Central memory CD4-positive, alpha-beta T cell (primary cell): ENCODE measurements at regions not wholly inside any gene's neighbourhood (a gene's known extent, or its start where the extent isn't known, plus 50 kb on each side); places are given as distances from the start of the nearest gene placed in this dataset.

Experiments
- DNase-seq: peaks from one replicate; pipeline ENCODE4 v3.0.0; 2022

DNA sequence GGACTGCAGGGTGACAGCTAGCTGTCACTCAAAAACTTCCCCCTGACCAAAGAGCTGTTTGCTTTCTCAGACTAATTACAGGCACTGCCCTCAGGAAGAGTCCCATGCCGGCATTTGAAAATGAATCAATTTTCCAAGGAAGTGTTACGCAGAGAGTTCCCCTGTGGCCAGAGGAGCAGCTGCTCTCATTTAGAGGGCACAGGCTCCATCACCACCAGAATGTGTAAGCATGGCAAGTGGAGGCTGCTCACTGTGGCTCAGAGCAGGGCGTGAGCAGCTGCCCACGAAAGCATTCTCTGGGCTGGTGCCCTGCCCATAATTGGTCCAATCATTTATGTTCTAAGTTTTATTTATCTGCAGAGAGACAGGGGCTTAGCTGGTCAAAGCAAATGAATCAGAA, 202.2 kb downstream of the RAMP3 start:
- DNase-seq, result no peak

DNA sequence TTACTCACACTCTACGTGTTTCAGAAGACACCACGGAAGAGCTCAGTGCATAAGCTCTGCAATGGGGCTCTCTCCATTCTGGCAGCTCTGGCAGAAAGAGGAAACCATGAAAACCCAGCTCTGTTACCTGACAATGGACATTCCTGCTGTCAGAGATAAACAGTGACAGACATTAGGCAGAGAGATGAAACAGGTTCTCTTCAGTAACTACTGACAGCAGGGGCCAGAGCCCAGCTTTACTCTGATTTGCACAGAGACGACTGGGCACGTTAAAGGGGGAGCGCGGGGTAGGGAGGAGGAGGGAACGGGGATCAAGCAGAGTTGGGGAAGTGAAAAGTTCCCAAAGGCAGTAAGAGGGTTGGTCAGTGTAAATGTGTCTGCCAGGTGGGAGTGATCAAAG, 206.1 kb downstream of the RAMP3 start:
- DNase-seq, result no peak

DNA sequence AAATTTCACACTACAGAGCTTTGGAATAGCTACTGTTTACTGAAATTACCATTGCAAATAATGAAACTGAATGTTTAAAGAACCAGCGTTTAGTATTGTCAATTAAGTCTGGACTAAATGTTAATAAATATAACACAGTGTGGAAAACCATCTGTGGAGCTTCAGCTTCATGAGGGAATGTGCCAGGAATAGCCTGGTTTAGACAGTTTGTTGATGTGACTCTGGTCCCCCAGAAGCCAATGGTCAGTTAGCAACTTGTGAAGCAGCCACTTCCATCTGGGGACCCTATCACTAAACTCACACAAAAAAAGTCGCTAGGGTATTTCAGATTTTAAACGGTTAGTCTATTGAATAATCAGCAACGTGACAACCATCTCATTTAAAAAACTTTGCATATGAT, 207.8 kb downstream of the RAMP3 start:
- DNase-seq, result no peak

DNA sequence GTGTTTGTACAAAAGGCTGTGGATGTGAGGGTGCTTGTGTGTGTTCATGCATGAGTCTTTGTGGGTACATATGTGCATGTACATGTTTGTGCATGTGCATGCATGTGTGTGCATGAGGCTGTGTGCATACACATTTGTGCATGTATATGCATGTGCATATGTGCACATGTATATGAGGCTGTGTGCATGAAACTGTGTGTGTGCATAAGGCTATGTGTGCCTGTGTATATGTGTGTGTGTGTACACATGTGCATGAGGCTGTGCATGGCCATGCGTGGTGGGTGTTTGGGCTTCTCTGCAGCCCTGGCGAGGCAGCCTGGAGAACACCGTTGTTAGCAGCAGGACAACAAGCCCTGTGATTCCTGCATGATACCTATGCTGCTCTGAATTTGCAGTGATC, 207.7 kb upstream of the ADCY1 start:
- DNase-seq, result no peak

DNA sequence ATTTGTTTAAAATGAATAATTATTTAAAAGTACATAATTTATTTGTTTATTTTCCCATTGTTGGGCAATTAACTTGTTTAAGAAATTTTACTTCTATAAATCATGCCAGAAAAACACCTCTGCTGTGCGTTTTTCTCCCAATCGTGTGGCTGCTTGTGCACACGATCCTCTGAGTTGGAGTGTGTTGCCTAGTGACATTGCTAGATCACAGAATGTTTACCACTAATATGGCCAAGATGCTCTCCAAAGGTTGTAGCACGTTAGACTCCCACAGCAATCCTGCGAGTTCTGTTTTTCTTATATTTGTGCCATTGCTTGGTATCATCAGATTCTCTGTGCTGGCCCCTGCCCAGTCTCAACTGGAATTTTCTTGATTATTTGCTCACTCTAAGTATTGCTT, 207.1 kb upstream of the ADCY1 start:
- no peak for DNase-seq

DNA sequence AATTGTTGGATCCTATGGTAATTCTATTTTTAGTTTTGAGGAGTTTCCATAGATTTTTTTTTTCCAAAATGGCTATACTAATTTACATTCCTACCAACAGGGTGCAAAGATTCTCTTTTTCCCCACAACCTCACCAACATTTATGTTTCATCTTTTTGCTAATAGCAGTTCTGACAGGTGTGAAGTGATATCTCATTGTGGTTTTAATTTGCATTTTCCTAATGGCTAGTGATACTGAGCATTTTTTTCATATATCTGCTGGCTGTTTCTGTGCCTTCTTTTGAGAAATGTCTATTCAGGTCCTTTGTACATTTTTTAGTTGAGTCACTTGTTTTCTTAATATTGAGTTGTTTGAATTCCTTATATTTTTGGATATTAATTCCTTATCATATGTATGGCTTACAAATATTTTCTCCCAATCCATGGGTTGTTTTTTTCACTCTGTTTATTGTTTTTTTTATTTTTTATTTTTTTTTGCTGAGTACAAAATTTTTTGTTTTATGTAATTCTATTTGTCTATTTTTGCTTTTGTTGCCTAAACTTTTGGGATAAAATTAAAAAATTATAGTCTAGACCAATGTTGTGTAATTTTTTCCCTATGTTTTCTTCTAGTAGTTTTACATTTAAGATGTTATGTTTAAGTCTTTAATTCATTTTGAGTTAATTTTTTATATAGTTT, 205.9 kb upstream of the ADCY1 start:
- no peak for DNase-seq

DNA sequence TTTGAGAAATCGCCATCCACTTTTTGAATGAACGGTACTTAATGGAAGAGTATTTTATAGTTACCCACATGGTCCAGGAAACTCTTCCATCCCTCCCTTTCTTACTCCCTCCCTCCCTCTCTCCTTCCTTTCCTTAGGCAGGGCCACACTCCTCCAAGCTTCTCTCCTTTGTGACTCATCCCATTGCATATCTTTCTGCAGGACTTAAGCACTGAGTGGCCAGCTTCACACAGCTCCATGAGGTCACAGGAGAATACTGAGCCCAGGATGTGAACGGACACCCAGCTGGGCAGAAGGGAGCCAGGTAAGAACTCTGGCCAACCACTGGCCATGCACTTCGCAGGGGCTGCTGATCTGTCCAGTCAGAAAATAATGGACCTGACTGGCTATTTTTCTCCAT, 189.7 kb upstream of the ADCY1 start:
- no peak for DNase-seq

DNA sequence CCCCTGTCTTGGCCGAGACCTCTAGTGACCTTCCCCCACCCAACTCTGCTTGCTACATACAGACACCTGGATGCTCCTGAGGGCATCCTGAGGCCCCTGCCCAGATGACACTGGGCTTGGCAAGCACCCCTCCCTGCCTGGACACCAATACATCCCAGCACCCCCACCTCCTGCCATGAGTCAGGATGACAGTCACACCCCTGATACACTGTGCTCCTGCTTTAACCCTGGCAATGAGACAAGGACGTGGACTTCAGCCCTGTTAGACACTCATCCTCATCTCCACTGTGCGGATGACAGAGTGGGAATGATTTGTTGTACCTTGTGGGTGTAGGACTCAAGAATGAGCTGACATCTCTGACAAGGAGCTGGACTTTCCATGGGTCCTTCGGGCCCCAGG, 186.3 kb upstream of the ADCY1 start:
- no peak for DNase-seq

DNA sequence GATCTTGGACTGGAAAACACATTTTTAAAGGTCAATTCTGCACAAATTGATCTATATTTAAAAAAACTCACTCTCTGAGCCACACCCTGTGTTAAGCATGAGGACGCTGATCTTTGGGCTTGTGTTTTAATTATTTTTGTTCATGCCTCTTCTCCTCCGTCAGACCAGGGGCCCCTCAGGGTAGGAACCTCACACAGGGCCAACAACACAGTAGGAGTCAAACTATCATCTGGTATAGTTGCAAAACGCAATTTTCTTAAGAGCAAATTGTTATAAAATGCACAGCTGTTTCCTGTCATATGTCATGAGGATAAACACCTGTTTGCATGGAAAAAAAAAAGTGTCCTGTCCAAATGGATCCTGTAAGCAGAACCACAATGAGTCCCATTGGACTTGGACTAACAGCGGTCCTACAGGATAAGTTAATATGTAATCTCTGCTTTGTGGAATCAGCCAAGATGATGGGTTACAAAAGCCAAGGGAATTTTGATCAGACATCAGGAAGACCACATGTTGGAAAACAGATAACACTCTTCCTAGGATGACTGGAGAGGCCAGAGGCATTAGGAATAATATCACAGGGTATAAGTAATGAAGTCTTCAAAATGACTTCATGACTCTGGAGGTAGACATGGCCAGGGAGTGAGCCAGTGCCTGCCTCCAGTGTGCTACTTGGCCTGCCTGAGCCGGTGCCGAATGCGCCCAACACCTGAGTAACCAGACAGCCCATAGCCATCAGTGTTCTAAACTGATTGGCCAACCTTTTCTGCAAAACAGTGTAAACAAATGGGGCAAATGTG, 184.9 kb upstream of the ADCY1 start:
- DNase-seq, result no peak

DNA sequence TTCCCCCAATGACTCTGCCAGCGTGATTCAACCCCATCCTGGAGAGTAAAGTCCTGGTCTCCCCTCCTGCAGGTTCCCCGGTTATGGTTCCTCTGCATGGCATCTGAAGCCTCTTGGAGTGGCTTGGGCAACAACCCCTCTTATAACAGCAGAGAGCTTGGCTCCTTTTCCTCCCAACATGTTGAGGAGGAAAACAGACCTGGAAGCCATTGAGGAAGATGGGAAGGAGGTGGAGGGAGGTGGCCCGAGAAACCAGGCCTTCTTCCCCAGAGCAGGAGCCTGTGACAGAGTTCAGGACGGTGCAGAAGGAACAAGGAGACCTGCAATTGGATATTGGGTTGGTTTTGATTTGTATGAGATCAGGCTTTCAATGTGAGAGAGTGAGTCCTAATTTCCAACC, 184.0 kb upstream of the ADCY1 start:
- DNase-seq, result no peak

DNA sequence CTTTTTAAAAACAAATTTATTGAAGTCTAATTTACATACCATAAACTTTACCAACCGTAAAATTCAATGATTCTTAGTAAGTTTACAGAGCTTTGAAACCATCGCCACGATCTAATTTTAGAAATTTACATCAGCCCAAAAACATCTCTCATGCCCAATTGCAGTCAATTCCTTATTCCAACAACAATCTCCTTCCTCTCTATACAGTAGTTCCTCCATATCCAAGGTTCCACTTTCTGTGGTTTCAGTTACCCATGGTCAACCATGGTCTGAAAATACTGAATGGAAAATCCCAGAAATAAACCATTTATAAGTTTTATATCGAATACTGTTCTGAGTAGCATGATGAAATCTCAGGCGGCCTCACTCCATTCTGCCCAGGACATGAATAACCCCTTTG, 183.4 kb upstream of the ADCY1 start:
- DNase-seq, result no peak

DNA sequence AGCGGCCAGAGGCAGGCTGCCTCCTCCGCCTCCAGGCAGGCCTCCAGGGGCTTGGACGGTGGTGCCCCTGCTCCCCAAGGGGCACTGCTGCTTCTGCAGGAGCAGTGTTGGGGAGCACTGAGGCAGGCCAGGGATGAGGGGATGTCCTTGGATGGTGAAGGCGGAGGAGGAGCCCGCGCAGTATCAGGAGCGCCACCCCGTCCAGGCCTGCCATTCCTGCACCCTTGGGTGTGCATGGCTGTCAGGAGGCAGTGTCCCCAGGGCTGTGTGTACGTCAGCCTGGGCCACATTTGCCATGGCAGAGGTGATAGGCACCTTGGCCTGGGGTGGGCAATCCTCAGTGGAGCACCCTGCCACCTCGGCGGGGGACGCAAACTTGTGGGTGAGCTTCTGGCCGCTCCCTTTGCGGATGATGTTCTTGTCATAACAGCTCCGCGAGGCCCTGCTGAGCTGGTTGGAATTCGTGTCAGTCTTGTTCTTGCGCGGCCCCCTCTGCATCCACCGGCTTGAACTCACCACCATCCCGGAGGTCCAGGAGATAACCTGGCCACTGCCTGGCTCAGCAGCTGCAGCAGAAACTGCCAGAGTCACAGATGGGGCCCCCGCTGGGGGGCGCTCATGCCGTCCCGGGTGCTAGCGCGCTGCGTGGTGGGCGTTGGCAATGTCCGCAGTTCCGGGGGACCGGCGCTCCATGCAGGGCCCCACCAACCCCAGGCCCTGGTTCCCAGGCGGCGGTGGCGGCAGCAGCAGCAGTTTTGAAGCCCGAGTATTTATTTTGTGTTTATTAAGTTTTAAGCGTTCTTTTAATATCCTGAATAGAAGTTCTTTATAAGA, 182.3 kb upstream of the ADCY1 start:
- DNase-seq, result no peak

DNA sequence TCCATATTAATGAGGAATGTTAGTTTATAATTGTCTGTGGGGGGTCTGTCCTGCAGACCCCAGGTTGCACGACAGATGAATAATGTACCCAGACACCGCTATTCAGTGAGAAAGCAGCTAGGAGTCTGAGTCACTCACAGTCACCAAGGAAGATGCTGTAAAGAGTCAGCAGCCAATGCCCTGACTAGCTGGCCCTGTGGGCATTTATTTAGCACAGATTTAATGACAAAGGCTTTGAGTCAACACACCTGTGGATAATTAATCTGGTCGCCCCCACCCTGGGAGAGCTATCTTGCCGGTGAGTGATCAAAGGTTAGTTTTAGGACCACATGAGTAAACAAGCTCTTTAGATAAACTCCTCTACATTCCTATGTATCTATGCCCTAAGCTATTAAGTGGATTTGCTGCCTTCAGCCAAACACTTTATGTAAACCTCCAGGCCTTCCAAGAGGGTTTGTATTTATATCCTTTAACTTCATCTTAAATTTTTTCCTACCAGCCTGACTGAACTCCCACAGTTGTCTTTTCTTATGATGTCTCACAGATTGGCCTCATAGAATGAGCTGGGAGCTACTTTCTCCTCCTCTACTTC, 180.0 kb upstream of the ADCY1 start:
- no peak for DNase-seq

DNA sequence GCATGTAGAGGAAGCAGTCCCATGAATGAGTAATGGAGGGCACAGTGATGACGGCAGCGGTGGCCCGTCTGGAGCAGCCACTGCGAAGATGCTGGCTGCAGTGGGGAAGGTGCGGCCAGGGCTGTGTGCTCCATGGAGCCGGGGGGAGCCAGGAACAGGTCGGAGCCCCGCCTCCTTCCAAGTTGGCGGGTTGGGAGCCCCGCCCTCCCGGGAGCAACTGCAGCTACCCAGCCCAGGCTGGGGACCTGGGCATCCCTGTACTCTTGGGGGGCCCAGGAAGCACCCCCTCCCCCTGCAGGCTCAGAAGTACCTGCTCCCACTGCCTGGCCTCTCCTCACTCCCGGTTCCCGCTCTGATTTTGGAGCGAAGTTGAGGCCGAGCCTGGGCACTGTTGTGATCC, 175.1 kb upstream of the ADCY1 start:
- no peak for DNase-seq

DNA sequence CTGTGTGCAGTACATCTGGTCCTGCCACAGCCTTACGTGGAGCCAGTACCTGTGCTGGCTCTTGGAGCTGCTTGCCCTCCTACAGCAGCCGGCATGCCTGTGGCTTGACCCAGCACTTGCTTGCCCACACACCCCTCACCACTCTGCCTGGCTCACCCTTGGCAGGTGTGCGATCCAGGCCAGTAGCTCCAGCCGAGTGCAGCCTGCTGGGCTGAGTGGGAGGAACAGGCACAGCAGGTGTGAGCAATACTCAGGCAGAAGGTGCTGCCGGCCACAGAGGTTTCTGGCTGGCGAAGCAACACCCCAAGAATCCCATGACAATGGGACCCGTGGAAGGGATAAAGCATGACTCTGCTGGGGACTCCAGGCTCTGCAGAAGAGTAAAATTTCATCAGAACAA, 173.5 kb upstream of the ADCY1 start:
- DNase-seq, result no peak

DNA sequence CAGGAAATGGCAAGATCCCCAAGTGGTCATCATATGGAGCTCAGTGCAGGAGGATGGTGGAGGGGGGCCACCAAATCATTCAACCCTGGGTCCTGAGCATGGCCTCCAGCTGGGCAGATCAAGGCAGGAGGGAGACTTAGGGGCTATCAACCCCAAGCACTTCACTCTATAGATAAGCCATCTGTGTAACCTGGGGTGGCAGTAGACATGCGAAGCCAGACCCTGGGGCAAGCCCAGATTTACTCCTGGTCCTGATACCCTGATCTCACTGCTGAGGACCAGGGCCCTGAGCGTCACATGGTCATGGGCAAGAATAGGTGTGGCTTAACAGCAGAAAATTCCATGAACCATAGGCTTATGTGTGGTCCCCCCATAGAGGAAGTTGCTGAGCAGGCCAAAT, 173.0 kb upstream of the ADCY1 start:
- DNase-seq, result no peak

DNA sequence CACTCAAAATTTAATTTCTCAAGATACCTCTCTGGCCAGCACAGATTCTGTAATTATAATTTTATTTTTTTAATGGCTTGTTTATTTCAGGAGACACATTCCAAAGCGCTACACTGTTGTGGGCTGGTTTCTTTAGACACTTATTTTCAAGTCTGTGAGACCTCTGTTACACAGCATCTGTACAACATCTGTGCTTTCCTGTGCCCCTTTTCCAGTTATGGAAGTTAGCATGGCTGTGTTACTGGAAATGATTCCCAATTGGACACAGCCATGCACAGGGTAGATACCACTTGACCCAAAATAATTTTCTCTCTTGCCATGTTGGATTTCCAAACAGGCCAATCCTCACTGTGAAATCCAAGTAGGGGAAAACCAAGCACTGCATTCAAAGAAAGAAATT, 172.3 kb upstream of the ADCY1 start:
- no peak for DNase-seq

DNA sequence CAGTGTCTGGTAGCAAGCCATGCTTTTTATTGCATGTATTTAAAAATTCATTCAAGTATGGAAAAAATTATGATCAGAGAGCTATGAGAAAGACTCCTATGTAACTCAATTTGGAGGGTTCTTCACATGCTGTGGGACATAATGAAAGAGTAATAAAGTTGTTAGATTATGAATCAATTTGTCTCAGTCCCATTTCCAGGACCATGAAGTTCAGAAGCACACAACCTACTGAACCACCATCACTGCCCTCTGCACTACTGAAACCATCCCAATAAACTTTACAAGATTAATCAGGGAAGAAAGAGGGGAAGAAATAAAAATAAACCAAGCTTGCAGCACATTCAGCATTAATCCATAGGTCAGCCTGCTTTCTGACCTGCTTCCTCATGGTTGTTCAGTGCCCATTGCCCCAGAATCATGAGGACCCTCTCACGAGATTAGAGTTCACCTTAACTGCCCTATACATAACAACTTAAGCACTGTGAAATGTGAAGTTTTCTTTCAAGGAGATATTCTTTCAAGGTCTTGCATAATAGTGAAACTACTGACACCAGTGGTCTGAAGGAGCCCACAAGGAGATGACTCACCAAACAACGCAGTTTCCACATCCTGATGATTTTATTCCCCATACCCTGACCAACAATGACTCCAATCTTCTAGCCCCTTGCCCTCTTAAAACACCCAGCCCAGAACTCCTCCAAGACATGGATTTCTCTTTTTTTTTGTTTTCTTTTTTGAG, 171.5 kb upstream of the ADCY1 start:
- DNase-seq, result no peak

DNA sequence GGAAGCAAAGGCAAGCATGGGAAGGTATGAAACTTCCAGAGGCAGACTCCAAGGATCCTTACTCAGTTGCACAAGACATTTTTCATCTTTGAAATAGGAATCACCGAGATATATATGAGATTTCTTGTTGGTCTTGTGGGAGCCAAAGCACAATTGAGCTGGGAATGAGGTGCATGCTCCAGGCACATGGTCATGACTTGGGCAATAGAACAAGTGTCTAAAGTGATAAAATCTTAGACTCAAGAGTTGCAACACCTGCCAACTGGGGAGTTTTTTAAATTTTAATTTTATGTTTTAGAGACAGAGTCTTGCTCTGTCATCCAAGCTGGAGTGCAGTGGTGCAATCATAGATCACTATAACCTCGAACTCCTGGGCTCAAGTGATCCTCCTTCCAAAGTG, 169.5 kb upstream of the ADCY1 start:
- no peak for DNase-seq

DNA sequence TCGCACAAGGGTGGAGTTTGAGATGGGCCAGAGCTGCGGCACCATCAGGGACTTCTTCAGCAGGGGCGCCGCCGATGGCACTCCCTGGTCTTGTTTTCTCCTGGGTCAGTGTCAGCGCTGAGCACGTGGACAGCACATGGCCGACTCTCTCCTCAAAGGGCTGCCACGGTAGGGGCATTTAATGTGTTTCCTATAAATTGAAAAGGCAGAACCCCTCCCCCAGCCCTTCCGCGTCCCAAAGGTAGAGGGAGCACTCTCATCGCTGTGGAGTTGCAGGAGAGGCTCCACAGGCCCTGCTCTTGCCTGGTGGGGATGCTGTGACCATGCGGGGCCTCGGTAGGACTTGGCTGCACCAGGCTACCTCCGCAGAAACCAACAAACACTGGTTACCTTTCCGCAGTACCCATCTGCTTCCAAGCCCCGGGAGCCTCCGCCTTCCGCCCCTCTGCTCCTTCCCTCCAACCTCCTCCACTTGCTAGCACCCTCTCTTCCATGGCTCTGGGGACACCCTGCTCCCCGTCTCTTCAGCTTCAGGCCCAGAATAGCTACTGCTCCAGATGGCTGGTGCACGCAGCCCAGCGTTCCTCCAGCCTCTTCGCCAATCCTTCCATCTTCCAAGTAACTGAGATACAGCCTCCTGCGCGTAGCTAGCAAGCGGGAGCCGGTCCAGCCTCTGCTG, 166.3 kb upstream of the ADCY1 start:
- DNase-seq, result no peak

DNA sequence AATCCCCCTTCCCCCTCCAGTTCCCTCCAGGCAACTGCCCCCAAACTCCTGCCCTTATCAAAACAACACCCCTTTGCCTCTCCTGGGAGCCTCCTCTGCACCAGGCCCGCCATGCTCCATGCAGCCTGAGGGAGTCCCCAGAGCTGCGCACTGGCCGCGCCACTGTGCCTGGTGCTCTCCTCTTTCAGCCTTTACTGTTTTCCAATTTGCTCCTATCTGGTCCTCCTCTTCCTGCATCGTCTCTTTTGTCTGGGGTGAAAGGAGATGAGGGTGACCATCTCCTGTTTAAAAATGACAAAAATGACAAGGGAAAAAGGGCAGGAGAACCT, 165.8 kb upstream of the ADCY1 start:
- no peak for DNase-seq

DNA sequence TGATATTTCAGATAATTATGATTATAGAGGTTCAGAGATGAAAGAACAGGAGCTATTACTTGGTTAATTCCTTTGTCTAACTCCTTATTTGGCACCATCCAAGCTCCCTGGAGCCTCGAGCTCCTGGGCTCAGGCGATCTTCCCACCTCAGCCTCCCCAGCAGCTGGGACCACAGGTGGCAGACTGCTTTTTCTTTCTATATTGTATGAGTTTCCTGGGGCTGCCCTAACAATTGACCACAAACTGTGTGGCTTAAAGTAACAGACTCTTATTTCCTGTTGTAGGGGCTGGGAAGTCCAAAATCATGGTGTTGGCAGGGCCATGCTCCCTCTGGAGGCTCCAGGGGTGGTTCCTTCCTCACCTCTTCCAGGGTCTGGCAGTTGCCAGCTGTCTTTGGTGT, 163.3 kb upstream of the ADCY1 start:
- no peak for DNase-seq
